ENCODE measurements at regions not wholly inside any gene's neighbourhood (a gene's known extent, or its start where the extent isn't known, plus 50 kb on each side); places are given as distances from the start of the nearest gene placed in this dataset.

DNA sequence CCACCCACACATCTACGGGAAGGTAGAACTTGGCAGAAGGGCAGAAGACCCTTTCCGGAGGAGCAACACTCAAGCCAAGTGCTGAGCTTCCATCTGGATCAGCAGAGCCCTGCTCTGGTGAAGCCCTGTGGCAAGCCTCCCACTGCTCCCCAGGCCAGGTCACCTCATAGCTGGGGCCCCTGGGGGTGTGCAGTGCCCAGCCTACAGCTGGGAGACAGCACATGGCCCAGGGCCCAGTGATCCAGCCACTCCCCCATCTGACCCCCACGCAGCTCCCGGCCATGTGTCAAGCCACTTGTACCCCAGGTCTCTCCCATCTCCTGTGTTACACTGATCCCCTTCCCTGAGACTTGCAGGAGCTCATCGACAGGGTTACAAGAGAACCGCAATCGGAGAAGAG, 95.7 kb downstream of the RBFOX3 start:
- TF ChIP-seq, protein P1, sequence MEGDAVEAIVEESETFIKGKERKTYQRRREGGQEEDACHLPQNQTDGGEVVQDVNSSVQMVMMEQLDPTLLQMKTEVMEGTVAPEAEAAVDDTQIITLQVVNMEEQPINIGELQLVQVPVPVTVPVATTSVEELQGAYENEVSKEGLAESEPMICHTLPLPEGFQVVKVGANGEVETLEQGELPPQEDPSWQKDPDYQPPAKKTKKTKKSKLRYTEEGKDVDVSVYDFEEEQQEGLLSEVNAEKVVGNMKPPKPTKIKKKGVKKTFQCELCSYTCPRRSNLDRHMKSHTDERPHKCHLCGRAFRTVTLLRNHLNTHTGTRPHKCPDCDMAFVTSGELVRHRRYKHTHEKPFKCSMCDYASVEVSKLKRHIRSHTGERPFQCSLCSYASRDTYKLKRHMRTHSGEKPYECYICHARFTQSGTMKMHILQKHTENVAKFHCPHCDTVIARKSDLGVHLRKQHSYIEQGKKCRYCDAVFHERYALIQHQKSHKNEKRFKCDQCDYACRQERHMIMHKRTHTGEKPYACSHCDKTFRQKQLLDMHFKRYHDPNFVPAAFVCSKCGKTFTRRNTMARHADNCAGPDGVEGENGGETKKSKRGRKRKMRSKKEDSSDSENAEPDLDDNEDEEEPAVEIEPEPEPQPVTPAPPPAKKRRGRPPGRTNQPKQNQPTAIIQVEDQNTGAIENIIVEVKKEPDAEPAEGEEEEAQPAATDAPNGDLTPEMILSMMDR (IDR thresholded peaks at IDR 0.05), result no peak
- TF ChIP-seq, protein P2, sequence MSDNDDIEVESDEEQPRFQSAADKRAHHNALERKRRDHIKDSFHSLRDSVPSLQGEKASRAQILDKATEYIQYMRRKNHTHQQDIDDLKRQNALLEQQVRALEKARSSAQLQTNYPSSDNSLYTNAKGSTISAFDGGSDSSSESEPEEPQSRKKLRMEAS (IDR thresholded peaks at IDR 0.05), result no peak
- no peak for TF ChIP-seq EP300 (IDR thresholded peaks at IDR 0.05)
- no peak for TF ChIP-seq MAFK (IDR thresholded peaks at IDR 0.05; ENCODE audit: partially characterized antibody)
- no peak for TF ChIP-seq FOSB (CRISPR knock-in tag; IDR thresholded peaks at IDR 0.05)
- no peak for TF ChIP-seq POLR2A (IDR thresholded peaks at IDR 0.05; ENCODE audit: low read length)

All from A549 (cell line).